Activated CD8-positive, alpha-beta T cell treated with anti-CD3 and anti-CD28 coated beads for 36 hours (primary cell): ENCODE measurements at regions not wholly inside any gene's neighbourhood (a gene's known extent, or its start where the extent isn't known, plus 50 kb on each side); places are given as distances from the start of the nearest gene placed in this dataset.
"Not testable (repeated sequence)": the region's sequence is repeated elsewhere in the genome, so short reads cannot be mapped to it uniquely, and the experiment has no call there.

Source experiments
- ATAC-seq: fragments of 200-7000 bp; cut with Tn5 transposase; one replicate; pipeline ENCODE4 v1.10.0; 2021; ENCODE audit warnings: mild to moderate bottlenecking, moderate library complexity
- CTCF ChIA-PET: fragments of 350-600 bp; sonication (Branson Sonifier 250); formaldehyde crosslinking; loops from one replicate; lab custom pipeline; 2021; ENCODE audit warnings: antibody characterized with exemption; lab: Charles Lee
- POLR2A ChIA-PET: fragments of 350-600 bp; sonication (Branson Sonifier 250); formaldehyde crosslinking; loops from one replicate; lab custom pipeline; 2021; ENCODE audit warnings: antibody characterized with exemption; lab: Charles Lee
- DNase-seq: peaks from one replicate; pipeline ENCODE4 v3.0.0-alpha.2; 2020
- H3K27ac Mint-ChIP-seq: one replicate; pipeline ENCODE4 v1.8.0; 2021; ENCODE audit warnings: mild to moderate bottlenecking, mixed read lengths
- H3K27me3 Mint-ChIP-seq: one replicate; pipeline ENCODE4 v1.8.0; 2021; ENCODE audit warnings: mixed read lengths
- H3K36me3 Mint-ChIP-seq: one replicate; pipeline ENCODE4 v1.8.0; 2021; ENCODE audit warnings: low read depth, mixed read lengths
- H3K4me1 Mint-ChIP-seq: one replicate; pipeline ENCODE4 v1.8.0; 2021; ENCODE audit warnings: low read depth, mixed read lengths
- H3K4me3 Mint-ChIP-seq: one replicate; pipeline ENCODE4 v1.8.0; 2021; ENCODE audit warnings: mild to moderate bottlenecking, moderate library complexity, mixed read lengths
- H3K9me3 Mint-ChIP-seq: one replicate; pipeline ENCODE4 v1.8.0; 2021; ENCODE audit warnings: mixed read lengths
- intact Hi-C: fragments of 100-400 bp; cut with micrococcal nuclease; formaldehyde crosslinking; loops from one replicate; pipeline ENCODE4 v1.10.0; 2022
- TF ChIP-seq, protein P1 (sequence below): fragments of 200-600 bp; IDR thresholded peaks from one replicate; pipeline ENCODE4 v1.8.0; 2022; ENCODE audit warnings: antibody characterized with exemption, mild to moderate bottlenecking

DNA sequence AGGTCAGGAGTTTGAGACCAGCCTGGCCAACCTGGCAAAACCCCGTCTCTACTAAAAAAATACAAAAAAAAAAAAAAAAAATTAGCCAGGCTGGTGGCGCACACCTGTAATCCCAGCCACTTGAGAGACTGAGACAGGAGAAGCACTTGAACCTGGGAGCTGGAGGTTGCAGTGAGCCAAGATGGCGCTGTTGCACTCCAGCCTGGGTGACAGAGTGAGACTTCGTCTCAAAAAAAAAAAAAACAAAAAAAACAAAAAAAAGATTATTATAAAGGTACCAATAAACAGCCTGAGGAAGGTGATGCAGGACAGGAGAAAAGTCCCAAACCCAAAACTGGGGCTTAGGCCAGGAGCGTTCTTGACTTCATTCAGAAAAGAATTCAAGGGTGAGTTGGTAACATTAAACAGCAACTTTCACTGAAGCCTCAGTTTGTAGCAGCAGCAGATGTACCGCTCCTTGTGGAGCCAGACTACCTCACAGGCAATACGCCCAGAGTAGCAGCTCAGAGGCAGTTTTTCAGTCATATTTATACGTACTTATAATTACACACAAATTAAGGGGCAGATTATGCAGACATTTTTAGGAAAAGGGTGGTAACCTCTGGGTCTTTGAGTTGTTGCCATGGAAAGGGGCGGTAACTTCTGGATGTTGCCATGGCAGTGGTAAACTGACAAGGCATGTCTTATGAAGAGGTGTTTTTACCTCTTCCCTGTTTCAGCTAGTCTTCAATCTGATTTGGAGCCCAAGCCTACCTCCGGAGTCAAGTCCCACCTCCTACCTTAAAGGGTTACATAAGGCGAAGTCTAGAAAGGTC is 1596.6 kb upstream of the CELF4 start:
- Mint-ChIP-seq H3K36me3 (no peaks in the 10 kb centered on the region), H3K27ac (no peak overlapping the region), H3K4me1 (no peaks in the 10 kb centered on the region), H3K27me3 (no peaks in the 10 kb centered on the region), H3K4me3 (no peak overlapping the region), H3K9me3 (peaks cover 3% of the 10 kb centered on the region)
- ATAC-seq (no peak), DNase-seq (no peak)
- ChIA-PET POLR2A (no interaction called here), CTCF (no interaction called here)
- TF ChIP-seq, protein P1, sequence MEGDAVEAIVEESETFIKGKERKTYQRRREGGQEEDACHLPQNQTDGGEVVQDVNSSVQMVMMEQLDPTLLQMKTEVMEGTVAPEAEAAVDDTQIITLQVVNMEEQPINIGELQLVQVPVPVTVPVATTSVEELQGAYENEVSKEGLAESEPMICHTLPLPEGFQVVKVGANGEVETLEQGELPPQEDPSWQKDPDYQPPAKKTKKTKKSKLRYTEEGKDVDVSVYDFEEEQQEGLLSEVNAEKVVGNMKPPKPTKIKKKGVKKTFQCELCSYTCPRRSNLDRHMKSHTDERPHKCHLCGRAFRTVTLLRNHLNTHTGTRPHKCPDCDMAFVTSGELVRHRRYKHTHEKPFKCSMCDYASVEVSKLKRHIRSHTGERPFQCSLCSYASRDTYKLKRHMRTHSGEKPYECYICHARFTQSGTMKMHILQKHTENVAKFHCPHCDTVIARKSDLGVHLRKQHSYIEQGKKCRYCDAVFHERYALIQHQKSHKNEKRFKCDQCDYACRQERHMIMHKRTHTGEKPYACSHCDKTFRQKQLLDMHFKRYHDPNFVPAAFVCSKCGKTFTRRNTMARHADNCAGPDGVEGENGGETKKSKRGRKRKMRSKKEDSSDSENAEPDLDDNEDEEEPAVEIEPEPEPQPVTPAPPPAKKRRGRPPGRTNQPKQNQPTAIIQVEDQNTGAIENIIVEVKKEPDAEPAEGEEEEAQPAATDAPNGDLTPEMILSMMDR = no peak
- intact Hi-C loops = no loop called here

- ChIA-PET POLR2A (no interaction called here), CTCF (no interaction called here)
- TF ChIP-seq, protein P1 = no peak
- Mint-ChIP-seq H3K36me3 (no peaks in the 10 kb centered on the region), H3K9me3 (peaks cover 14% of the 10 kb centered on the region), H3K4me3 (no peak overlapping the region), H3K27ac (no peak overlapping the region), H3K4me1 (no peaks in the 10 kb centered on the region), H3K27me3 (no peaks in the 10 kb centered on the region)
- intact Hi-C loops = no loop called here
- DNase-seq (no peak), ATAC-seq (no peak)
These were observed 1583.7 kb upstream of the CELF4 start for GRCh38 chr18:39149211-39149806.

- H3K27ac Mint-ChIP-seq = no peak overlapping the region
- no peaks in the 10 kb centered on the region for H3K27me3 Mint-ChIP-seq
- intact Hi-C loops = no loop called here
- CTCF ChIA-PET = no interaction called here
- no peaks in the 10 kb centered on the region for H3K4me1 Mint-ChIP-seq
- peaks cover 6% of the 10 kb centered on the region for H3K9me3 Mint-ChIP-seq
- DNase-seq (no peak), ATAC-seq (no peak)
- no peak overlapping the region for H3K4me3 Mint-ChIP-seq
- POLR2A ChIA-PET = no interaction called here
- no peaks in the 10 kb centered on the region for H3K36me3 Mint-ChIP-seq
- TF ChIP-seq, protein P1 = no peak
These were observed 1568.7 kb upstream of the CELF4 start for GRCh38 chr18:39134255-39134654.

GRCh38 chr18:39127538-39127937 is 1561.9 kb upstream of the CELF4 start:
- DNase-seq, intact Hi-C loops, H3K27me3 Mint-ChIP-seq, H3K4me3 Mint-ChIP-seq, H3K4me1 Mint-ChIP-seq, POLR2A ChIA-PET, H3K36me3 Mint-ChIP-seq, ATAC-seq, CTCF ChIA-PET, H3K27ac Mint-ChIP-seq: not testable (repeated sequence)
- peaks cover 20% of the 10 kb centered on the region for H3K9me3 Mint-ChIP-seq

GRCh38 chr18:39113790-39114189 is 1548.2 kb upstream of the CELF4 start:
- Mint-ChIP-seq H3K27me3 (no peaks in the 10 kb centered on the region), H3K9me3 (peaks cover 1% of the 10 kb centered on the region), H3K4me3 (no peak overlapping the region), H3K27ac (no peak overlapping the region), H3K4me1 (no peaks in the 10 kb centered on the region), H3K36me3 (no peaks in the 10 kb centered on the region)
- TF ChIP-seq, protein P1 = no peak
- no peak for ATAC-seq
- ChIA-PET POLR2A (no interaction called here), CTCF (no interaction called here)
- intact Hi-C loops = no loop called here
- DNase-seq = no peak
